IMR-90 (cell line): ENCODE measurements at regions not wholly inside any gene's neighbourhood (a gene's known extent, or its start where the extent isn't known, plus 50 kb on each side); places are given as distances from the start of the nearest gene placed in this dataset.

Experiments used
- ATAC-seq: fragments of 200-7000 bp; cut with Tn5 transposase; 2 replicates; pipeline ENCODE4 v1.9.1; 2020; ENCODE audit warnings: low read depth, mild to moderate bottlenecking, moderate library complexity
- BruUV-seq: library from RNA; stranded (reverse); fragments of 400-500 nt; replicated peaks from 2 replicates; lab custom pipeline; 2021; lab: Mats Ljungman, UMichigan
- CTCF ChIA-PET: fragments of 300-600 bp; formaldehyde crosslinking; extraction: SDS; loops from one replicate; lab custom pipeline; 2021; ENCODE audit warnings: antibody characterized with exemption; lab: Yijun Ruan, JAX
- POLR2A ChIA-PET: fragments of 300-600 bp; sonication (Branson Sonifier 250); formaldehyde crosslinking; loops from one replicate; lab custom pipeline; 2022; ENCODE audit warnings: antibody characterized with exemption; ENCODE audit not compliant: unreplicated experiment; lab: Charles Lee
- DNase-seq: peaks from one replicate; pipeline ENCODE4 v3.0.0; 2013
- H2AFZ ChIP-seq: replicated peaks from 2 replicates; pipeline ENCODE3; 2013; ENCODE audit warnings: low read length, mild to moderate bottlenecking; ENCODE audit not compliant: poor library complexity
- H2AK5ac ChIP-seq: 2 replicates; pipeline ENCODE4 v1.6.1; 2013; ENCODE audit warnings: low read depth, low read length, inconsistent platforms
- H2AK9ac ChIP-seq: replicated peaks from 2 replicates; pipeline ENCODE3; 2013; ENCODE audit warnings: mild to moderate bottlenecking, low read depth, low read length, moderate library complexity; ENCODE audit not compliant: poor library complexity
- H2BK120ac ChIP-seq: 2 replicates; pipeline ENCODE4 v1.6.1; 2013; ENCODE audit warnings: low read depth, low read length, inconsistent platforms
- H2BK15ac ChIP-seq: 3 replicates; pipeline ENCODE4 v1.6.1; 2013; ENCODE audit warnings: low read depth, low read length, inconsistent platforms
- H2BK20ac ChIP-seq: 2 replicates; pipeline ENCODE4 v1.6.1; 2013; ENCODE audit warnings: low read depth, mild to moderate bottlenecking, inconsistent platforms, low read length, moderate library complexity
- H2BK5ac ChIP-seq: 2 replicates; pipeline ENCODE4 v1.6.1; 2013; ENCODE audit warnings: mild to moderate bottlenecking, low read depth, low read length, inconsistent platforms; ENCODE audit not compliant: poor library complexity, severe bottlenecking
- H3K14ac ChIP-seq: replicated peaks from 2 replicates; pipeline ENCODE4 v1.6.1; 2013; ENCODE audit warnings: low read depth, low read length, inconsistent platforms
- H3K18ac ChIP-seq: 2 replicates; pipeline ENCODE4 v1.6.1; 2013; ENCODE audit warnings: low read depth, low read length, control low read depth
- H3K23ac ChIP-seq: 2 replicates; pipeline ENCODE4 v1.6.1; 2013; ENCODE audit warnings: low read depth, low read length, inconsistent platforms
- H3K27ac ChIP-seq: 2 replicates; pipeline ENCODE4 v1.5.1; 2013; ENCODE audit warnings: mild to moderate bottlenecking, control low read depth, low read length; ENCODE audit not compliant: insufficient read depth
- H3K27me3 ChIP-seq: 2 replicates; pipeline ENCODE4 v1.6.1; 2013; ENCODE audit warnings: low read length; ENCODE audit not compliant: control insufficient read depth, insufficient read depth
- H3K36me3 ChIP-seq: 2 replicates; pipeline ENCODE4 v1.6.1; 2013; ENCODE audit warnings: low read length, mixed read lengths; ENCODE audit not compliant: control insufficient read depth, insufficient read depth
- H3K4ac ChIP-seq: 2 replicates; pipeline ENCODE4 v1.6.1; 2013; ENCODE audit warnings: low read depth, low read length, inconsistent platforms
- H3K4me1 ChIP-seq: 2 replicates; pipeline ENCODE4 v1.6.1; 2013; ENCODE audit warnings: low read length, mixed read lengths; ENCODE audit not compliant: control insufficient read depth, insufficient read depth
- H3K4me2 ChIP-seq: 2 replicates; pipeline ENCODE4 v1.6.1; 2013; ENCODE audit warnings: low read depth, mild to moderate bottlenecking, control low read depth, low read length, moderate library complexity
- H3K4me3 ChIP-seq: 2 replicates; pipeline ENCODE4 v1.5.1; 2013; ENCODE audit warnings: low read depth, mild to moderate bottlenecking, control low read depth, low read length, moderate library complexity; ENCODE audit not compliant: insufficient read depth
- H3K56ac ChIP-seq: 2 replicates; pipeline ENCODE4 v1.6.1; 2013; ENCODE audit warnings: low read length, inconsistent platforms; ENCODE audit not compliant: insufficient read depth; ENCODE audit errors: extremely low read depth
- H3K79me1 ChIP-seq, 2 experiments: 2 replicates each; pipeline ENCODE4 v1.6.1; 2013; ENCODE audit warnings: low read length in 2 of 2, inconsistent platforms in 1 of 2, low read depth in 1 of 2
- H3K9ac ChIP-seq: 2 replicates; pipeline ENCODE4 v1.6.1; 2013; ENCODE audit warnings: low read depth, low read length, control low read depth
- H3K9me1 ChIP-seq: 2 replicates; pipeline ENCODE4 v1.6.1; 2013; ENCODE audit warnings: low read length, inconsistent platforms; ENCODE audit not compliant: insufficient read depth
- H3K9me3 ChIP-seq: 2 replicates; pipeline ENCODE4 v1.6.1; 2013; ENCODE audit warnings: low read length; ENCODE audit not compliant: control insufficient read depth, insufficient read depth
- H4K20me1 ChIP-seq: 2 replicates; pipeline ENCODE4 v1.6.1; 2013; ENCODE audit warnings: low read length, inconsistent platforms; ENCODE audit not compliant: insufficient read depth
- H4K5ac ChIP-seq: 2 replicates; pipeline ENCODE4 v1.6.1; 2013; ENCODE audit warnings: mild to moderate bottlenecking, low read depth, low read length, control low read depth
- H4K8ac ChIP-seq, 2 experiments: 2 replicates each; pipeline ENCODE4 v1.6.1; 2013; ENCODE audit warnings: low read depth in 2 of 2, low read length in 2 of 2, control low read depth in 1 of 2, inconsistent platforms in 1 of 2
- H4K91ac ChIP-seq: 2 replicates; pipeline ENCODE4 v1.6.1; 2013; ENCODE audit warnings: low read depth, low read length, inconsistent platforms; ENCODE audit not compliant: insufficient read depth
- BHLHE40 ChIP-seq: fragments of 150-350 bp; IDR thresholded peaks from 2 replicates; pipeline ENCODE4 v1.6.1; 2016; ENCODE audit warnings: mild to moderate bottlenecking, low read depth, low read length
- NFE2L2 ChIP-seq: fragments of 150-350 bp; IDR thresholded peaks from 2 replicates; pipeline ENCODE4 v1.6.1; 2016; ENCODE audit warnings: low read depth, mild to moderate bottlenecking, low read length
- WGBS, 2 experiments: methylation state at CpG; one replicate each; pipeline versions ENCODE4 v1.1.5 to v1.1.7; 2013; ENCODE audit warnings: missing lambda C conversion rate in 2 of 2; ENCODE audit not compliant: insufficient read length in 1 of 2; ENCODE audit errors: extremely low coverage in 2 of 2; 5-methylcytosine and 5-hydroxymethylcytosine counted together
- dilution Hi-C: fragments of 300-500 bp; cut with HindIII; formaldehyde crosslinking; loops from one replicate; pipeline ENCODE4 v1.14.3; 2018; ENCODE audit warnings: low sequenced_read_pairs; ENCODE audit not compliant: unreplicated experiment
- in situ Hi-C: fragments of 300-500 bp; cut with MboI; formaldehyde crosslinking; loops from 3 replicates; pipeline ENCODE4 v1.14.3; 2019; ENCODE audit warnings: low sequenced_read_pairs, inconsistent platforms, mixed read lengths
- intact Hi-C: fragments of 100-400 bp; cut with micrococcal nuclease; formaldehyde crosslinking; loops from 2 replicates; pipeline ENCODE4 v1.10.0; 2022

GRCh38 chr12:107485731-107486130, 199.9 kb upstream of the PWP1 start:
- Histone ChIP-seq H3K4ac (no peak overlapping the region), H3K4me1 (no peaks in the 10 kb centered on the region; the same call in 1 of the 2 replicates), H2BK120ac (no peak overlapping the region), H3K9me1 (no peaks in the 10 kb centered on the region), H3K4me2 (0 out of 2 replicates have a peak overlapping the region, but pooled peaks have one; percentile 17), H3K23ac (no peak overlapping the region), H2BK15ac (no peak overlapping the region), H3K9me3 (no peaks in the 10 kb centered on the region), H4K20me1 (no peaks in the 10 kb centered on the region), H3K4me3 (no peak overlapping the region), H4K5ac (no peak overlapping the region), H2BK5ac (no peak overlapping the region), H2BK20ac (no peak overlapping the region), H3K56ac (no peak overlapping the region), H3K27me3 (peaks cover 5% of the 10 kb centered on the region; the same call in 1 of the 2 replicates), H3K36me3 (no peaks in the 10 kb centered on the region), H3K18ac (no peak overlapping the region; the same call in 1 of the 2 replicates), H2AK9ac (no peak overlapping the region), H4K91ac (no peak overlapping the region), H4K8ac (no peak overlapping the region), H2AK5ac (no peak overlapping the region), H3K27ac (no peak overlapping the region), H2AFZ (no peak overlapping the region), H3K9ac (no peak overlapping the region), H3K14ac (no peak overlapping the region), H3K79me1 (no peaks in the 10 kb centered on the region)
- intact Hi-C loops (no loop called here), in situ Hi-C loops (no loop called here), dilution Hi-C loops (no loop called here)
- peak; percentile 74; the same call in 1 of the 2 replicates for TF ChIP-seq NFE2L2
- TF ChIP-seq BHLHE40: no peak
- DNase-seq: peak; percentile 55
- ATAC-seq: peak; percentile 90
- ChIA-PET POLR2A (no interaction called here), CTCF (no interaction called here)
- WGBS, 2 experiments: 20% methylated on average over 1 of the region's 1 CpG; no CpG with 5 or more reads in 1 of the 2 experiments
- no TSS peak for BruUV-seq
